NCI-H2107 treated with DMSO at 0.1 percent for 48 hours (cell line): ENCODE measurements at regions not wholly inside any gene's neighbourhood (a gene's known extent, or its start where the extent isn't known, plus 50 kb on each side); places are given as distances from the start of the nearest gene placed in this dataset.
A peak's percentile ranks its signal among the peaks of the same experiment; 100 is the strongest.

ENCODE experiments used
- DNase-seq: peaks from one replicate; lab custom pipeline; 2025; ENCODE audit not compliant: unreplicated experiment; lab: John Stamatoyannopoulos, UW

DNA sequence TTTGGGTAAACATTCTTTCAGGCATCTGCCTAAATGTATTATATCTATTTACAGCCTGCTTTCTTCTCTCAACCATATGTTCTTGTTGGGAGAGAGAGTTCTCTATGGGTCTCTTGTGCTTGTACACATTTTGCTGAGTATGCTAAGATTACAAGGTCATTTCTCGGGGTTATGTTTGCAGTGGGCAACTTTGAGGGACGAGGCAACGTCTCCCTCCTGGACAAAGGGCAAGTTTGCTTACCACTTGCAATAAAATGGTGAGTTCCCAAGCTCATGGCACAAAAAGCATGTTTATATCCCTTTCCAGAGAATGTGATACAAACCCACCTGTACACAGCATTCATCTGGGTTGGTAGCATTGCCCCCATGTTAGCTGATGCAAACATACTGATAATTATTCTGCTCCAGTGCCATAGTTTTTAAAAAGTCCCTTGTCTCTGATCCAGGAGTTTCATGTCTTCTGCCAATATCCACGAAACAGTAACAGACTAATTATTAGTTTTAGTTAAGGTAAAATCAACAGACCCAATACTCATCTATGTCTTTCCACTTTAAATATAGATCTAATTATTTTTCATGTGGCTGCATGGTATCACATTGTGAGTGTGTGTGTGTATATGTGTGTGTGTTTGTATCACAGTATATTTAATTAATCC, 84.2 kb upstream of the MAPK4 start:
- DNase-seq: no peak

DNA sequence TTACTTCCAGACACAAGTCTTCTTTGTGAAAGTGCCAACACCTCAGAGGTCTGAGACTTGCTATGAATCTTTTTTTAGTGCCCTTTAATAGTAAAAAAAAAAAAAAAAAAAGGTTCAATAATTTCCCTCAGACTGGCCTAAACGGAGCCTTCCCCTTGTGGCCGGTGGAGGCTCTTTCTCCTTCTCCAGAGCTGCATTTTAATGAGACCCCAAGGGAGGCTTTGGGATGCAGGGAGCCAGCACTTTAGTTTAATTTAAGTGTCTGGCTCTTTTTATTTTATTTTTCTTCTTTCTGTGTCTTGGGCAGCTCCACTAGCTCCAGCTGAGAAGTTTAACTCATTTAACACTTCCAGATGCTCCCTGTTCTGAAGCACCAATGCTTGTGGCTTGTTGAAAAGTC, 67.8 kb upstream of the MAPK4 start:
- DNase-seq: no peak

DNA sequence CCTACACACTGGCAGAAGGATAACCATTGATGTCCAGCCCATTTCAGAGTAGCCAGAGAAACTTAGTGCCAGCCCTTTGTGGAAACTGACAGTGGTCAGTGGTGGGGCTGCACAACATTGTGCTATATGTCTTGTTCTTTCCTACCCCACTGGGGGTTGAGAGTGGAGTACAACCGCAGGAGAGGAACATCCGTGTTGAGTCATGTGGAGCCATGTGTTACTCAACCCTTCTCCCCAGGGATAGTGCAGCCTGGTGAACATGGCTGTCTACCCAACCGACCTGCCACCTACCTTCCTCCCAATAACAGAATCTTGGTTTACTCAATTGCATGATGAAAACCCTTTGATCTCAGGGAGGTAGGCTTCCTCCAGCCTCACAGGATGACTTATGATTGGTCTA, 65.3 kb upstream of the MAPK4 start:
- no peak for DNase-seq

DNA sequence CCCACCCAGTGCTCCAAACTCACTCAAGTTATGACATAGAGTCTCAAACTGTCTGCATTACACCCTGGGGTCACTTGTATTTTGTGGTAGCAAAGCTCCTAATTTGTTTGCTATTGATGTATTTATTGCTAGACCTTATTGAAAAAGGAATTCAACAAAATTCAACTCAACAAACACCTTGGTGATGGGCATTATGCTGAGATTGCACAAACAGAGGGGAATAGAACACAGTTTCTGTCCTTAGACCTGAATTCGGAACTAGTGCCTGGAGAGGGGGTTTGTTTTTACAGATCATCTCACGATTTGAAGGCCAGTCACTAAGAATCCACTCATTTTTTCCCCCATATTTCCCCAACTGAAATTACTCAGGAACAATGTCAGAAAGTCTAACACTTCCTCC, 53.5 kb upstream of the MAPK4 start:
- no peak for DNase-seq

DNA sequence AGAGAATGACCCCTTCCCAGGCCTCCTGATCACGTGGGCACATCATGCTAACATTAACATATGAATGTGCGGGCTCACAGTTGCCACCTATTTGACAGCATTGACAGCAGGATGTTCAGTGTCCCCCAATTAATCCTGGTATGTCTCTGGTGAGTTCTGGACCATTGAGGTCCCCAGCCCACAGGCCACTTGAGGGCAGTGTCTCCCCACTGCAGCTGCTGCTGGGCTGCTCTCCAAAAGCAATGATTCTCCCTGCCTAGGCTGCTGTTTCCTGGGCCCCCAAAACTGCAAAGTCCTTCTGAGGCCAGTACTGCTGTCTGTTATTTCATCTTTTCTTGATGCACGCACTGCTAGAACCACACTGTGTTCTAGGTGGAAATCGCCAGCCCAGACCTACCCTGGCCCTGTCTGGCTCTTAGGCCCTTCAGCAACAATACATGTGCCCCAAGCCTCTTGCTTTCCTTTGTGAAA, 52.7 kb upstream of the MAPK4 start:
- DNase-seq: peak; percentile 68

DNA sequence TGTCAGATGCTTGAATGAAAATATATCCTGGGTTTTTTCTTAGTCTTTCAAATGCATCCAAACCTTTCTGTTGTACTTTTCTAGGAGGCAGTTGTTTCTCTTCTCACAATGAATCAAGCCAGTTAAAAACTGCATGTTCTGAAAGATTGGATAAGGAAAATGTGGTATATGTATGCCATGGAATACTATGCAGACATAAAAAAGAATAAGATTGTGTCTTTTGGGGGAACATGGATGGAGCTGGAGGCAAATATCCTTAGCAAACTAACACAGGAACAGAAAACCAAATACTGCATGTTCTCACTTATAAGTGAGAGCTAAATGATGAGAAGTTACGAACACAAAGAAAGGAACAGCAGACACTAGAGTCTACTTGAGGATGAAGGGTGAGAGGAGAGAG, 51.7 kb upstream of the MAPK4 start:
- DNase-seq: no peak

DNA sequence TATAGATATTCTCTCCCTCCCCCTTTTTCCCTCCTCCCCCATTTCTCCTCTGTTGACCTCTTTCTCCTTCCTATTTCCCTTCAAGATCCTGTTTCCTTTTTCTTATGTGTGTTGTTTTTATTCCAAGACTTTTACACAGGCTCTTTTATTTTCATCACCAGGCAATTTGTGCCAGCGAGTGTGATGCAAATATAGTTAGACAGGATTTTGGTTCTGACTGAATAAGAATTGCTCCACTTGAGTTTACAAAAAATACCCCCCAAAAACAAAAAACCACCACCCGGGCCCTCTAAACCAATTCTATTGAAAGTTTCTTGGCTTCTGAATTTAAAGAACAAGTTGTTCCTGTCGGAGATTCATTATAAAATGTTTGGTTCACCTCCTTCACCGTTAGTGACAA, 50.9 kb upstream of the MAPK4 start:
- no peak for DNase-seq
